HepG2 (cell line): ENCODE measurements at regions not wholly inside any gene's neighbourhood (a gene's known extent, or its start where the extent isn't known, plus 50 kb on each side); places are given as distances from the start of the nearest gene placed in this dataset.

ENCODE experiments used
- CENPX ChIP-seq: sonication (generic); formaldehyde crosslinking; IDR thresholded peaks from 2 replicates; pipeline ENCODE4 v1.9.0; 2021; ENCODE audit warnings: mild to moderate bottlenecking, missing genetic modification reagents, moderate library complexity
- ELF3 ChIP-seq: IDR thresholded peaks from 2 replicates; pipeline ENCODE4 v1.6.1; 2016; ENCODE audit warnings: missing genetic modification reagents, missing compliant biosample characterization
- GABPB1 ChIP-seq: IDR thresholded peaks from 2 replicates; pipeline ENCODE4 v1.6.1; 2016; ENCODE audit warnings: mild to moderate bottlenecking, missing genetic modification reagents, moderate library complexity, missing compliant biosample characterization
- KLF6 ChIP-seq: IDR thresholded peaks from 2 replicates; pipeline ENCODE4 v1.8.0; 2016; ENCODE audit warnings: missing biosample characterization, missing genetic modification reagents
- MAFK ChIP-seq, 2 experiments: IDR thresholded peaks in 1 of 2; conservative IDR thresholded peaks in 1 of 2; 2 replicates each; pipeline ENCODE4 v1.6.1; 2011; ENCODE audit warnings: improper control_type of control experiment in 2 of 2, low read length in 2 of 2
- PCBP2 ChIP-seq: fragments of 200-400 bp; formaldehyde crosslinking; optimal IDR thresholded peaks from 2 replicates; pipeline ENCODE3; 2018; ENCODE audit warnings: low read length, low read depth; ENCODE audit not compliant: poor library complexity, severe bottlenecking
- RAD51 ChIP-seq: fragments of 450-650 bp; IDR thresholded peaks from 2 replicates; pipeline ENCODE4 v1.6.1; 2016; ENCODE audit warnings: borderline replicate concordance
- RELA ChIP-seq: sonication (generic); formaldehyde crosslinking; IDR thresholded peaks from 2 replicates; pipeline ENCODE4 v1.4.0; 2020; ENCODE audit warnings: missing genetic modification reagents
- SAP130 ChIP-seq: IDR thresholded peaks from 2 replicates; pipeline ENCODE4 v1.6.1; 2016; ENCODE audit warnings: low read depth
- ZMAT3 ChIP-seq: sonication (generic); formaldehyde crosslinking; conservative IDR thresholded peaks from 2 replicates; pipeline ENCODE4 v1.7.0; 2021; ENCODE audit warnings: missing genetic modification reagents
- ZNF136 ChIP-seq: sonication (generic); formaldehyde crosslinking; IDR thresholded peaks from 2 replicates; pipeline ENCODE4 v1.8.1; 2022; ENCODE audit warnings: low read depth, mild to moderate bottlenecking, moderate library complexity, missing genetic modification reagents
- ZSCAN25 ChIP-seq: sonication (generic); formaldehyde crosslinking; IDR thresholded peaks from 2 replicates; pipeline ENCODE4 v1.8.0; 2022; ENCODE audit warnings: mild to moderate bottlenecking, missing genetic modification reagents
- TF ChIP-seq, protein P1 (sequence below): sonication (generic); formaldehyde crosslinking; IDR thresholded peaks from 2 replicates; pipeline ENCODE4 v1.9.0; 2021; ENCODE audit warnings: mild to moderate bottlenecking, missing genetic modification reagents
- TF ChIP-seq, protein P2 (sequence below): sonication (generic); formaldehyde crosslinking; IDR thresholded peaks from 2 replicates; pipeline ENCODE4 v1.8.1; 2023; ENCODE audit warnings: mild to moderate bottlenecking, missing genetic modification reagents, borderline replicate concordance
- TF ChIP-seq, protein P3 (sequence below): sonication (generic); formaldehyde crosslinking; IDR thresholded peaks from 2 replicates; pipeline ENCODE4 v1.4.0; 2020; ENCODE audit warnings: mild to moderate bottlenecking, missing genetic modification reagents
- TF ChIP-seq, protein P4 (sequence below): sonication (generic); formaldehyde crosslinking; IDR thresholded peaks from 2 replicates; pipeline ENCODE4 v1.5.0; 2020; ENCODE audit warnings: missing genetic modification reagents
- TF ChIP-seq, protein P5 (sequence below): sonication (generic); formaldehyde crosslinking; IDR thresholded peaks from 2 replicates; pipeline ENCODE4 v1.5.0; 2020; ENCODE audit warnings: mild to moderate bottlenecking, missing genetic modification reagents
- TF ChIP-seq, protein P6 (sequence below): sonication (generic); formaldehyde crosslinking; IDR thresholded peaks from 2 replicates; pipeline ENCODE4 v1.4.0; 2020; ENCODE audit warnings: missing genetic modification reagents

DNA sequence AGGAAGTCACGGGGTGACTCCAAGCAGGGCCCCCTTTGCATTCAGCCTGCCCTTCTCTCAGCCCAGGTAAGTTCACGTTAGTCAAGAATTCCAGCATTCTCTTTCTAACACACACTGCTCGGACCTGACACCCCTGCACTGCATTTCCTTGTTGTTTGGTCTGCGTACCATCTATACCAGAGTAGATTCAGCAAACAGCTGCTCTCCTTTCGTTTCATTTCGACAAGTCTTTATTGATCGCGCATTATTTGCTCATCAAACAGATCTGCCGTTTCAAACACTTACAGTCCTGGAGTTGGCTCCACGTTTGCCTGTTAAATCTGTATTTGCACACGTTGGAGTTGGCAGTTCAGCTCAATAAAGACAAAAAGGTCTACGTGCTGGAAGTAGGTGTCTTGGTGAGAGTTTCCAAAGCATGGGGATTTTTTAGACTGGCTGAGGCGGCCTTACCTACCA is 495.1 kb downstream of the RPS24 start (continued):
- TF ChIP-seq, protein P1, sequence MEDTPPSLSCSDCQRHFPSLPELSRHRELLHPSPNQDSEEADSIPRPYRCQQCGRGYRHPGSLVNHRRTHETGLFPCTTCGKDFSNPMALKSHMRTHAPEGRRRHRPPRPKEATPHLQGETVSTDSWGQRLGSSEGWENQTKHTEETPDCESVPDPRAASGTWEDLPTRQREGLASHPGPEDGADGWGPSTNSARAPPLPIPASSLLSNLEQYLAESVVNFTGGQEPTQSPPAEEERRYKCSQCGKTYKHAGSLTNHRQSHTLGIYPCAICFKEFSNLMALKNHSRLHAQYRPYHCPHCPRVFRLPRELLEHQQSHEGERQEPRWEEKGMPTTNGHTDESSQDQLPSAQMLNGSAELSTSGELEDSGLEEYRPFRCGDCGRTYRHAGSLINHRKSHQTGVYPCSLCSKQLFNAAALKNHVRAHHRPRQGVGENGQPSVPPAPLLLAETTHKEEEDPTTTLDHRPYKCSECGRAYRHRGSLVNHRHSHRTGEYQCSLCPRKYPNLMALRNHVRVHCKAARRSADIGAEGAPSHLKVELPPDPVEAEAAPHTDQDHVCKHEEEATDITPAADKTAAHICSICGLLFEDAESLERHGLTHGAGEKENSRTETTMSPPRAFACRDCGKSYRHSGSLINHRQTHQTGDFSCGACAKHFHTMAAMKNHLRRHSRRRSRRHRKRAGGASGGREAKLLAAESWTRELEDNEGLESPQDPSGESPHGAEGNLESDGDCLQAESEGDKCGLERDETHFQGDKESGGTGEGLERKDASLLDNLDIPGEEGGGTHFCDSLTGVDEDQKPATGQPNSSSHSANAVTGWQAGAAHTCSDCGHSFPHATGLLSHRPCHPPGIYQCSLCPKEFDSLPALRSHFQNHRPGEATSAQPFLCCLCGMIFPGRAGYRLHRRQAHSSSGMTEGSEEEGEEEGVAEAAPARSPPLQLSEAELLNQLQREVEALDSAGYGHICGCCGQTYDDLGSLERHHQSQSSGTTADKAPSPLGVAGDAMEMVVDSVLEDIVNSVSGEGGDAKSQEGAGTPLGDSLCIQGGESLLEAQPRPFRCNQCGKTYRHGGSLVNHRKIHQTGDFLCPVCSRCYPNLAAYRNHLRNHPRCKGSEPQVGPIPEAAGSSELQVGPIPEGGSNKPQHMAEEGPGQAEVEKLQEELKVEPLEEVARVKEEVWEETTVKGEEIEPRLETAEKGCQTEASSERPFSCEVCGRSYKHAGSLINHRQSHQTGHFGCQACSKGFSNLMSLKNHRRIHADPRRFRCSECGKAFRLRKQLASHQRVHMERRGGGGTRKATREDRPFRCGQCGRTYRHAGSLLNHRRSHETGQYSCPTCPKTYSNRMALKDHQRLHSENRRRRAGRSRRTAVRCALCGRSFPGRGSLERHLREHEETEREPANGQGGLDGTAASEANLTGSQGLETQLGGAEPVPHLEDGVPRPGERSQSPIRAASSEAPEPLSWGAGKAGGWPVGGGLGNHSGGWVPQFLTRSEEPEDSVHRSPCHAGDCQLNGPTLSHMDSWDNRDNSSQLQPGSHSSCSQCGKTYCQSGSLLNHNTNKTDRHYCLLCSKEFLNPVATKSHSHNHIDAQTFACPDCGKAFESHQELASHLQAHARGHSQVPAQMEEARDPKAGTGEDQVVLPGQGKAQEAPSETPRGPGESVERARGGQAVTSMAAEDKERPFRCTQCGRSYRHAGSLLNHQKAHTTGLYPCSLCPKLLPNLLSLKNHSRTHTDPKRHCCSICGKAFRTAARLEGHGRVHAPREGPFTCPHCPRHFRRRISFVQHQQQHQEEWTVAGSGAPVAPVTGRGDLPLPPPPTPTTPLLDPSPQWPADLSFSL (CRISPR knock-in tag), result no peak
- TF ChIP-seq ZSCAN25 (CRISPR knock-in tag) (peak; percentile 99), CENPX (no peak), MAFK (conservative IDR thresholded peaks at IDR 0.05 in 1 of 2, IDR thresholded peaks at IDR 0.05 in 1 of 2; ENCODE audit: low read length in 2 of 2) (peak; percentile 2 to 17; a peak in 1 of 4 replicates), ELF3 (CRISPR knock-in tag) (peak; percentile 98), RAD51 (no peak), PCBP2 (no peak), ZNF136 (CRISPR knock-in tag) (peak; percentile 76; the same call in 1 of the 2 replicates), RELA (CRISPR knock-in tag) (peak; percentile 64; the same call in 1 of the 2 replicates), SAP130 (CRISPR knock-in tag) (peak; percentile 81), ZMAT3 (CRISPR knock-in tag) (no peak), GABPB1 (CRISPR knock-in tag) (0 out of 2 replicates have a peak, but pooled peaks have one; percentile 13), KLF6 (CRISPR knock-in tag) (0 out of 2 replicates have a peak, but pooled peaks have one; percentile 72)
- TF ChIP-seq, protein P2, sequence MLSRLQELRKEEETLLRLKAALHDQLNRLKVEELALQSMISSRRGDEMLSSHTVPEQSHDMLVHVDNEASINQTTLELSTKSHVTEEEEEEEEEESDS, result no peak
- TF ChIP-seq, protein P3, sequence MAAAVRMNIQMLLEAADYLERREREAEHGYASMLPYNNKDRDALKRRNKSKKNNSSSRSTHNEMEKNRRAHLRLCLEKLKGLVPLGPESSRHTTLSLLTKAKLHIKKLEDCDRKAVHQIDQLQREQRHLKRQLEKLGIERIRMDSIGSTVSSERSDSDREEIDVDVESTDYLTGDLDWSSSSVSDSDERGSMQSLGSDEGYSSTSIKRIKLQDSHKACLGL (CRISPR knock-in tag), result no peak
- TF ChIP-seq, protein P4, sequence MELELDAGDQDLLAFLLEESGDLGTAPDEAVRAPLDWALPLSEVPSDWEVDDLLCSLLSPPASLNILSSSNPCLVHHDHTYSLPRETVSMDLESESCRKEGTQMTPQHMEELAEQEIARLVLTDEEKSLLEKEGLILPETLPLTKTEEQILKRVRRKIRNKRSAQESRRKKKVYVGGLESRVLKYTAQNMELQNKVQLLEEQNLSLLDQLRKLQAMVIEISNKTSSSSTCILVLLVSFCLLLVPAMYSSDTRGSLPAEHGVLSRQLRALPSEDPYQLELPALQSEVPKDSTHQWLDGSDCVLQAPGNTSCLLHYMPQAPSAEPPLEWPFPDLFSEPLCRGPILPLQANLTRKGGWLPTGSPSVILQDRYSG (CRISPR knock-in tag), result no peak
- TF ChIP-seq, protein P5, sequence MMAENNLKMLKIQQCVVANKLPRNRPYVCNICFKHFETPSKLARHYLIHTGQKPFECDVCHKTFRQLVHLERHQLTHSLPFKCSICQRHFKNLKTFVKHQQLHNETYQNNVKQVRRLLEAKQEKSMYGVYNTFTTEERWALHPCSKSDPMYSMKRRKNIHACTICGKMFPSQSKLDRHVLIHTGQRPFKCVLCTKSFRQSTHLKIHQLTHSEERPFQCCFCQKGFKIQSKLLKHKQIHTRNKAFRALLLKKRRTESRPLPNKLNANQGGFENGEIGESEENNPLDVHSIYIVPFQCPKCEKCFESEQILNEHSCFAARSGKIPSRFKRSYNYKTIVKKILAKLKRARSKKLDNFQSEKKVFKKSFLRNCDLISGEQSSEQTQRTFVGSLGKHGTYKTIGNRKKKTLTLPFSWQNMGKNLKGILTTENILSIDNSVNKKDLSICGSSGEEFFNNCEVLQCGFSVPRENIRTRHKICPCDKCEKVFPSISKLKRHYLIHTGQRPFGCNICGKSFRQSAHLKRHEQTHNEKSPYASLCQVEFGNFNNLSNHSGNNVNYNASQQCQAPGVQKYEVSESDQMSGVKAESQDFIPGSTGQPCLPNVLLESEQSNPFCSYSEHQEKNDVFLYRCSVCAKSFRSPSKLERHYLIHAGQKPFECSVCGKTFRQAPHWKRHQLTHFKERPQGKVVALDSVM, result no peak; the same call in 1 of the 2 replicates
- TF ChIP-seq, protein P6, sequence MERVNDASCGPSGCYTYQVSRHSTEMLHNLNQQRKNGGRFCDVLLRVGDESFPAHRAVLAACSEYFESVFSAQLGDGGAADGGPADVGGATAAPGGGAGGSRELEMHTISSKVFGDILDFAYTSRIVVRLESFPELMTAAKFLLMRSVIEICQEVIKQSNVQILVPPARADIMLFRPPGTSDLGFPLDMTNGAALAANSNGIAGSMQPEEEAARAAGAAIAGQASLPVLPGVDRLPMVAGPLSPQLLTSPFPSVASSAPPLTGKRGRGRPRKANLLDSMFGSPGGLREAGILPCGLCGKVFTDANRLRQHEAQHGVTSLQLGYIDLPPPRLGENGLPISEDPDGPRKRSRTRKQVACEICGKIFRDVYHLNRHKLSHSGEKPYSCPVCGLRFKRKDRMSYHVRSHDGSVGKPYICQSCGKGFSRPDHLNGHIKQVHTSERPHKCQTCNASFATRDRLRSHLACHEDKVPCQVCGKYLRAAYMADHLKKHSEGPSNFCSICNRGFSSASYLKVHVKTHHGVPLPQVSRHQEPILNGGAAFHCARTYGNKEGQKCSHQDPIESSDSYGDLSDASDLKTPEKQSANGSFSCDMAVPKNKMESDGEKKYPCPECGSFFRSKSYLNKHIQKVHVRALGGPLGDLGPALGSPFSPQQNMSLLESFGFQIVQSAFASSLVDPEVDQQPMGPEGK, result no peak
